NCI-H187 (cell line): ENCODE measurements at regions not wholly inside any gene's neighbourhood (a gene's known extent, or its start where the extent isn't known, plus 50 kb on each side); places are given as distances from the start of the nearest gene placed in this dataset.

Experiments
- DNase-seq, 2 experiments: peaks; one replicate each; lab custom pipeline; 2025; lab: John Stamatoyannopoulos, UW

- DNase-seq: no peak
Measured at GRCh38 chr20:50301165-50301564, 110.5 kb downstream of the CEBPB start.

GRCh38 chr20:50301712-50302111 lies 111.1 kb downstream of the CEBPB start:
- no peak for DNase-seq

GRCh38 chr20:50302341-50303057 lies 111.9 kb downstream of the CEBPB start:
- DNase-seq: no peak

- DNase-seq: no peak
Measured at GRCh38 chr20:50303573-50304500, 113.2 kb downstream of the CEBPB start.

GRCh38 chr20:50304501-50304856 lies 113.8 kb downstream of the CEBPB start:
- DNase-seq: no peak

- no peak for DNase-seq
Measured at GRCh38 chr20:50304923-50305635, 114.4 kb downstream of the CEBPB start.

GRCh38 chr20:50305636-50306477 lies 115.2 kb downstream of the CEBPB start:
- DNase-seq: peak in 1 of 2 experiments; percentile 38

- DNase-seq: no peak
Measured at GRCh38 chr20:50306478-50307423, 116.1 kb downstream of the CEBPB start.

- DNase-seq: no peak
Measured at GRCh38 chr20:50308166-50308512, 117.5 kb downstream of the CEBPB start.

GRCh38 chr20:50308513-50309279 lies 118.1 kb downstream of the CEBPB start:
- no peak for DNase-seq

GRCh38 chr20:50309280-50309763 lies 118.7 kb downstream of the CEBPB start:
- DNase-seq: no peak

- no peak for DNase-seq
Measured at GRCh38 chr20:50309764-50310672, 119.4 kb downstream of the CEBPB start.

GRCh38 chr20:50310673-50311051 lies 120.0 kb downstream of the CEBPB start:
- no peak for DNase-seq

GRCh38 chr20:50311308-50312001 lies 120.8 kb downstream of the CEBPB start:
- DNase-seq: no peak

GRCh38 chr20:50312002-50312681 lies 121.5 kb downstream of the CEBPB start:
- no peak for DNase-seq

GRCh38 chr20:50312682-50313521 lies 122.3 kb downstream of the CEBPB start:
- no peak for DNase-seq

- DNase-seq: no peak
Measured at GRCh38 chr20:50313522-50313820, 122.8 kb downstream of the CEBPB start.
